HFF-Myc (cell line): ENCODE measurements at regions not wholly inside any gene's neighbourhood (a gene's known extent, or its start where the extent isn't known, plus 50 kb on each side); places are given as distances from the start of the nearest gene placed in this dataset.

Source experiments
- DNase-seq: peaks from one replicate; pipeline ENCODE4 v3.0.0-alpha.2; 2011; ENCODE audit warnings: low read depth; ENCODE audit errors: extremely low read depth
- H3K4me3 ChIP-seq: replicated peaks from 2 replicates; pipeline ENCODE4 v1.5.1; 2011; ENCODE audit warnings: low read depth, mild to moderate bottlenecking, control low read depth, low read length
- TF ChIP-seq, protein P1 (sequence below): IDR thresholded peaks from 2 replicates; pipeline ENCODE4 v1.5.1; 2012; ENCODE audit warnings: mild to moderate bottlenecking, low read depth, low read length, control low read depth; ENCODE audit errors: missing control alignments

DNA sequence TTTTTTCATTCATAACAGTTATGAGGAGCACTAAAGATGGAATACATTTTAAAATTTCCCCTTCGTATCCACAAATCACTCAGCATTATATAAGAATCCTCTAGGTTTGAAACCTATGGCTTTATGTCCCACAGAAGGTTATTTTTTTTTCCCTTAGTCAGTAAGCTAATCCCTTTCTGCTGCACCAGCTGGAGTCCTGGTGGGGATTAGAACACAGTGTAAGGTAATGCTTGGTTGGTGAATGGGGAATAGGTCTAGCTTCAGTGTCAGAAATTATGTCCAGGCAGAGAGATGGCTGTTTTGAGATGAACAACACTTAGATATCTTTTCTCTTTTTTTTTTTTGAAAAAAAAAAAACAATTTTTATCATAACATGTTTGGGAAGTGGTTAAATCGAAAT, 116.6 kb downstream of the RASGEF1B start:
- TF ChIP-seq, protein P1, sequence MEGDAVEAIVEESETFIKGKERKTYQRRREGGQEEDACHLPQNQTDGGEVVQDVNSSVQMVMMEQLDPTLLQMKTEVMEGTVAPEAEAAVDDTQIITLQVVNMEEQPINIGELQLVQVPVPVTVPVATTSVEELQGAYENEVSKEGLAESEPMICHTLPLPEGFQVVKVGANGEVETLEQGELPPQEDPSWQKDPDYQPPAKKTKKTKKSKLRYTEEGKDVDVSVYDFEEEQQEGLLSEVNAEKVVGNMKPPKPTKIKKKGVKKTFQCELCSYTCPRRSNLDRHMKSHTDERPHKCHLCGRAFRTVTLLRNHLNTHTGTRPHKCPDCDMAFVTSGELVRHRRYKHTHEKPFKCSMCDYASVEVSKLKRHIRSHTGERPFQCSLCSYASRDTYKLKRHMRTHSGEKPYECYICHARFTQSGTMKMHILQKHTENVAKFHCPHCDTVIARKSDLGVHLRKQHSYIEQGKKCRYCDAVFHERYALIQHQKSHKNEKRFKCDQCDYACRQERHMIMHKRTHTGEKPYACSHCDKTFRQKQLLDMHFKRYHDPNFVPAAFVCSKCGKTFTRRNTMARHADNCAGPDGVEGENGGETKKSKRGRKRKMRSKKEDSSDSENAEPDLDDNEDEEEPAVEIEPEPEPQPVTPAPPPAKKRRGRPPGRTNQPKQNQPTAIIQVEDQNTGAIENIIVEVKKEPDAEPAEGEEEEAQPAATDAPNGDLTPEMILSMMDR: no peak
- H3K4me3 ChIP-seq: no peak overlapping the region
- no peak for DNase-seq

DNA sequence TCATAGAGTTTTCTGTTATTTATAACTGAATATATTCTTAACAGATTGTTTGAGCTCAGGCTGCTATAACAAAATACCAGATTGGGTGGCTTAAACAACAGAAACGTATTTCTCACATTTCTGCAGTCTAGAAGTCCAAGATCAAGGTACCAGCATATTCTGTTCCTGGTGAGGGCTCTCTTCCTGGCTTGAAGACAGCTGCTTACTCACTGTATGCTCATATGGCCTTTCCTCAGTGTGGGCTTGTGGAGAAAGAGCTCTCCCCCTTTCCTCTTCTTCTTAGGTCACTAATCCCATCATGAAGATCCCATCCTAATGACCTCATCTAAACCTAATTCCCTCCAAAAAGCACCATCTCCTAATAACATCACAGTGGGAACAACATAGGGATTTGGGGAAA, 117.8 kb downstream of the RASGEF1B start:
- DNase-seq: no peak
- no peak overlapping the region for H3K4me3 ChIP-seq
- TF ChIP-seq, protein P1: no peak

DNA sequence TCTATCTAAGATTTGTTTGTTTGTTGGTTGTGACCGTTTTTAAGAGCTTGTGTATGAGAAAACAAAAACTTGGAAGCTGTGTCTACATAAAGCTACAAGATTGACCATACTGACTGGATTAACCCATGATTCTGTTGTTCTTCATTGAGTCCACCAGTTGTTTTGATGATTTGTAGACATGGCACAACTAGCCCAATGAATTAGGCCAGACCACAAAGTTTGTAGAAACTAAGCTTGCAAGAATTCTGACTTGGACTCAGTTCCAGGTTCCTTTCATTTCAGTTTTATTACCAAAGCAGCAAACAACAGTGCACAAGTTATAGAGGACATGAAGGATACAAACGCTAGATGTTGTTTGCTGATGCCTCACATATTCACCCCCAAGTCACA, 119.3 kb downstream of the RASGEF1B start:
- TF ChIP-seq, protein P1: no peak
- no peak for DNase-seq
- H3K4me3 ChIP-seq: no peak overlapping the region

DNA sequence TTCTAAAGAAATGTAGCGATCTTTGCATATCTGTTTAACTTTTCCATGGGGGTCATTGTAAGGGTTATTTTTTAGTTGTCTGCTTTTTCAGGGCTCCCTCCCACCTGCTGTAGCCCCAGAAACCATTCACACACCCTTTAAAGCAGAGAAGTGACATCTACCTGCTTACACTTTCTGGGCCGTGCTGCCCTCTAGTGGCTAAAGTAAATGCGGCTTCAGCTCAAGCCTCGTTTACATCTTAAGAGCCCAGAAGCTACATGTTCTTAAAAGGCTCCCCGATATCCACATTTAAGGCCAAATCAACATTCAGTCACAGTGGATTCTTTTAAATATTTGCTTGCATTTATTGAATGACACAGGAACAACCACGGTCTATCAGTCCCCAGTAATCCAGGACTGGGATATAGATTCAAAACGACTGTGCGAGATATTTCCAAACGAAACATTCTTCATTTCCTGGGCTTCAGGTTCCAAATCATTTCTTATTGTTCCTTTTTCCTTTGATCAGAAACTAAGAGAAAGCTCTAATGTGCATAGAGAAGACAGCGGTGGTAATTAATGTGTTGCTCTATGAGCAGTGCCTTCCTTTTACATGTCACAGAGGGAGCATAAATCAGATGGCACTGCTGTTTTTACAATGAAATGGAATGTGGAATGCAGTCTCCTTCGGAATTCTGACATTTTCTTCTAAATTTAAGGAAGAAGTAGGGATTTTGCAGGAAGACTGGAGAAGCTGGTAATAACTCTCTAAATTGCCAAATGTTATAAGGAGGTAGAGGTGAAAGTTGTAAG, 119.9 kb downstream of the RASGEF1B start:
- no peak overlapping the region for H3K4me3 ChIP-seq
- TF ChIP-seq, protein P1: peak; percentile 92
- DNase-seq: peak; percentile 40

DNA sequence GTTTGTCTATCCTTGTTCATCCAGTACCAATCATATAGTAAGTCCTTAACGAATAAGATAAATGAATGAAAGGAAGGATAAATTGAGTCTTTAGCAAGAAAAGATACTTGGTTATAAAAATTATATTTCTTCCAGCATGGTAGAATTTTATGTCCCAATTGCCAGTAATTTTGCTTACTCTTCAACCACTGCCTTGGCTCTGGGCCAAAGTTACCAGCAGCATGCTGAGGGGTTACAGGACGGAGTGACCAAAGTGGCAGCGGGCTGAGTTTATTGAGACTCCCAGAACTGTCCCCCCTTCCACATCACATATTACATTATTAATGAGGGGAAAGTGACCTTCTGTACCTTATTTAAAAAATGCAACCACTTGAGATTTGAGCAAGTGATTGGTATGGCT, 121.7 kb downstream of the RASGEF1B start:
- no peak overlapping the region for H3K4me3 ChIP-seq
- TF ChIP-seq, protein P1: no peak
- no peak for DNase-seq

DNA sequence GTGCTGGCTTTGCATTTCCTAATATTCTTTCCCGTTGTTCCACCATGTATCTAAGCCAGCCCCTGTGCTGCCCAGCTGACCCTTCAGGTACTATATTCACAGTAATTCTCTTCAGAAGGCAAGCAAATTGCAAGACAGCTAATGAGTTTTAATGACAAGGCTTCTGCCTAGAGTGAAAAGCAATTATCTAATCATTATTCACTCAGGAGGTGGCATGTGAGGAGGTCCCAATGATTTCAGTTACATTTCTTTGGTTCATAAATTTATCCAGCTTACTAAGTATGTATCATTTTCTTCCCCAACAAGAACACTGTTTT, 123.0 kb downstream of the RASGEF1B start:
- DNase-seq: no peak

More for the DNA sequence above, 123.0 kb downstream of the RASGEF1B start:
- TF ChIP-seq, protein P1: no peak
- no peak overlapping the region for H3K4me3 ChIP-seq
